Fibroblast of peridontal ligament (primary cell): ENCODE measurements at regions not wholly inside any gene's neighbourhood (a gene's known extent, or its start where the extent isn't known, plus 50 kb on each side); places are given as distances from the start of the nearest gene placed in this dataset.
"Not testable (repeated sequence)": the region's sequence is repeated elsewhere in the genome, so short reads cannot be mapped to it uniquely, and the experiment has no call there.

Experiments used
- DNase-seq: peaks from one replicate; pipeline ENCODE4 v3.0.0-alpha.2; 2010; ENCODE audit errors: extremely low read depth

DNA sequence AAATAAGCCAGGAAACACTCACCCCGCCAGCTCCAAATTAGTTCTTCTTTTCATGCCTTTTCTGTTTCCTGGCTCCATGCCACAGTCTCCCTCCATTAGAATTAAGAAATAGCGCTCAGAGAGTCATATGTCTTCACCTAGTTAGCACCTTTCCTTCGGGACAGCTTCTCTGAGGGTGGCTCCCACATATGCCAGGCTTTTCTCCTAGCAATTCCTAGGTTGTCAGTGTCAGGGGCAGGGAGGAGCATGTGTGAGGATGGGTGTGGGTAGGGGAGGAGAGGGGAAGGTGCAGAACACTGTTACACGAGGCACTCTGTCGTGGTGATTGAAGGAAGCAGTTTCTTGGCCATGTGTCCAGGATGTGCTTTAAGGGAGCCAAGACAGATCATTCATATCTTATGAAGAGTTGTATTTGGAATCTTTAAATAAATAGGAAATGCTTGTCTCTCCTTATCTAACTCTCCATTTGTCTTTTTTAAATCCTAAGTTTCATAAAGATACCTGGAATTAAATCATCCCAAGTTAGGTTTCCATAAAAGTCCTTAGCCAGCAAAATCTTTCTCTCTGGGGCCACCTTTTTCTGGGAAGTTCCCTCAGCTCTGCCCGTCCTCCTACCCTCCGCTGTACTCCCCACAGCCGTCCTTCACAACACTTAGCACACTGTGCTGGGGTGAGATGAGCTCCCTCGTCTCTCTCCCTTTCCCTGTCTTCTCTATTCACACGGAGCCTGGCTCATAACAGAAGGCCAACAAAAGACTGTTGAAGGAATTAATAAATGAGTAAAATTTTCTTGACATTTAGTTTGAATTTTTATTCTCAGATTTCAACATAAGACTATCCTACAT, 361.0 kb downstream of the CD83 start:
- no peak for DNase-seq

DNA sequence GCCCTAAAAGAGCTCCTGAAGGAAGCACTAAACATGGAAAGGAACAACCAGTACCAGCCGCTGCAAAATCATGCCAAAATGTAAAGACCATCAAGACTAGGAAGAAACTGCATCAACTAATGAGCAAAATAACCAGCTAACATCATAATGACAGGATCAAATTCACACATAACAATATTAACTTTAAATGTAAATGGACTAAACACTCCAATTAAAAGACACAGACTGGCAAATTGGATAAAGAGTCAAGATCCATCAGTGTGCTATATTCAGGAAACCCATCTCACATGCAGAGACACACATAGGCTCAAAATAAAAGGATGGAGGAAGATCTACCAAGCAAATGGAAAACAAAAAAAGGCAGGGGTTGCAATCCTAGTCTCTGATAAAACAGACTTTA, 364.4 kb downstream of the CD83 start:
- DNase-seq: not testable (repeated sequence)

DNA sequence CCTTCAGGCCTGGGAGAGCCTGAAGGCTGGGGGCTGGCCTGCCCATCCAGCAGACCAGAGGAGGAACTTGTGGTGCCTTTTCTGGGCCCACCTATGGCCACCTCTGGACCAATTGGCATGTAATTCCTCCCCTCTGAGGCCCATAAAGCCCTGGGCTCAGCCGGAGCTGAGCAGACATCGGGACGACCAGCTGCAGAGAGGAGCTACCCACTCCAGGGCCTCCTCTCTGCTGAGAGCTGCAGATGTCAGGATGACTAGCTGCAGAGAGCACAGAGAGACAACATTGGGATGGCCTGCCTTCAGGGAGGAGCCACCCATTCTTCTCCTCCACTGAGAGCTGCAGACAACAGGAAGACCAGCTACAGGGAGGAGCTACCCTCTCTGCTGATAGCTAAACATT, 370.1 kb downstream of the CD83 start:
- no peak for DNase-seq

DNA sequence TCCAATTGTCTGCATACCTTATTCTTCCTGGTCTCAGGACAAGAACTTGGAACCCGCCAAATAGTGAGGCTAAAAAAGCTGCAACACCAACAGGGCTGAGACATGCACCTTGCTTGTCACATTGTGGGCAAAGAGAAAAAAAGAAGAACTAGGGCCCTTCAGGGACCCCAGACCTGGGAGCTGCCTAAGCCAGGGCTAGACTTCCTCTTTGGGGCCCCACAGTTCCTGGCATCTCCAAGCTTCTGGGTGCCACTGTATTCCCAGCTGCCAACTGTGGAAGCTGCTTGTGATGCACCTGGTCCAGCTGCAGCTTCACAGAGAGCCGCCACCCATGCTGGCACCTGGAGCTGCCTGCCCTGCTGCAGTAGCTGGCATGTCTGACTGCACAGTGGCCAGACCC, 370.6 kb downstream of the CD83 start:
- DNase-seq: no peak

DNA sequence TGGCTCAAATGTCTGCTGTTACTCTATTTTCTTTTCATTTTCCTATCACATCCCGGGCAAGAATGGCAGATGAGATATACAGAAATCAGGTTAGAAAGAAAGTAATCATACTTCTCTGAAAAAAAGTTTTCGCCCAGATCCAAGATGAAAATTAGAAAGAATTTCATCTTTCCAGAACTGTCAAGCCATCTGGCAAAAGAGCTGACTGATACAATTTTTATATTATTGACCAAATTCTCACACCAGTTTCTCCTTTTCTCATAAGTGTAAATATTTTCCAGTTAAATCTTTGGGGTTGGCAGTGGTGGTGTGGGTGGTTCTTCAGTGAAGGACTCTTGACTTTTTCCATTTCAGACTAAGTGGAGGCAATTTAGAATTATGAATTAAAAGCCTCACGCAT, 371.9 kb downstream of the CD83 start:
- no peak for DNase-seq

DNA sequence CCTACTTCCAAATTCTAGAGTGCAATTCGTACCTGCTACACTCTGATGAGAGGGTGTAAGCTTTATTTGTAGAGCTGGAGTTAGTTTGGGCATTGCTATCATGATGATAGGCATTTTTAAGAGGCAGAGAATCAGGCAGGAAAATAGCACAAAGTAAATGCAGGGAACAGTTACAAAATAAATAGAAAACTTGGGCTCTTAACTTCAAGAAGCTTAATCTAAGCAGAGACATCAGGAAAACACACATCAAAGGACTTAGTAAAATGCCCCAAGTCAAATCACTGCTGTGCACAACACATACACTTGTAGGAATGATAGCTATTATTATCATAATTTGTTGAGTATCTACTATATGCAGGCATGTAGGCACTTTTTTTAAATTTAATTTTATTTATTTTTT, 381.2 kb downstream of the CD83 start:
- DNase-seq: no peak

DNA sequence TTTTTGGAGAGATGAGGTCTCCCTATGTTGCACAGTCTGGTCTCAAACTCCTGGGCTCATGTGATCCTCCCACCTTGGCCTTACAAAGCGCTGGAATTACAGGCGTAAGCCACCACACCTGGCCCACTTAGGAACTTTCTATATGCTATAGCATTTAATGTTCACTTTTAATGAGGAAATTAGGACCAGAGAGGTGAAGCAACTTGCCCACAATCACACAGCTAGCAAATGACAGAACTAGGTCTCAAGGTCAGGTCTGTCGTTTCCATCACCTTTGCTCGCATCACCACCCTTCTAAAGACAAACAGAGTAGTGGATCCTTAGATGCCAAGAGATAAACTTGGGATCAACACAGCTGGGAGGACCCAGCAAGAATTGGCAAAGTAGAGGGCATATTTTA, 381.7 kb downstream of the CD83 start:
- DNase-seq: no peak

DNA sequence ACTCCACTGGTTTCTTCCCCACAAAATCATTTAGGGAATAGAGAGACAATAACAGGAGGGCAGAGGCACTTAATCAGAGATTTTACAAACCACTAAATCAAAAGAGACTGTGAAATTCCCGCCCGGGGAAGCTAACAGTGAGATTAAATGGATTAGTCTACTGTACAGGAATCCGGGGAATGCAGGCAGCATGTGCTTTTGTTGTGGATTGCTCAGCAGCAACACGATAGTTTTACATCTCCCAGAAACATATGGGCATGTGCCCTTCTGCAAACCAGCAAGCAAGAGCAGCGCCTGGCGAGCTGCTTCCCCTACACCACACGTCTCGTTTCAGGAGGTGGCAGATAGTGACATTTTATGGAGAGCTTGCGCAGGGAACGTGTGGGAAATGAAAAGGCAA, 382.3 kb downstream of the CD83 start:
- peak; percentile 93 for DNase-seq

DNA sequence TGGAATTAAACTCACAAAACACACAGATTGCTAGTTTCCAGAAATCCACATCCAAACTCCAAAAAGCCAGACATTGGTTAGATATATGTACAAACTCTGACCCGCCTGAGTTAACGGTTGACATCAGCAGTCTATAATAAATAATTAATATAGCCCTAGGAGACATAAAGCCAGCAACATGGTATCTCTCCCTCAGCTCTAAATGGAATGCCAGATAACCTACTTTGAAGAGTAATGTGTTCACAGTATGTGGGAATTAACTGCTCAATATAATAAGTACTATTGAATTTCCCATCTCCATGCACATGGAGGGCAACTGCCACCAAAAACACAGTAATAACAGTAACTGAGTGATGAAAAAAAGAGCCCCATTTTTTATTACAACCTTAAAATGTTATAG, 383.2 kb downstream of the CD83 start:
- DNase-seq: no peak

DNA sequence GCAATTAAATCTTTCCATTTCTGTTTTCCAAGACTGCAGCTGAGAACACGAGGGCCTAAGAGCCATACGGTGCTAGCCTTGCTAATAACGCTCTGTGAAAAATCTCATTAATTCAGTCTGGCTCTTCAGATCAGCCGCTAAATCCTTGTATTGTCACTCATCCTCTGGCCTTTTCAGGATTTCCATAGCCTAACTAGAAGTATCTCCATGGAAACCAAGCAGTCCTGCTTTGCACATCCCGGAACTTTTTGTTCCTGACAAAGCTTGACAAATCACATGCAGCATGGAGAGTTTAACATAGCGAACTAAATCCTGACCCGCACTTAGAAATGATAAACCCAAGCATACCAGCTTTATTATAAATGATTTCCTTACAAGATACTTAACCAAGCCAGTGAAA, 383.7 kb downstream of the CD83 start:
- no peak for DNase-seq

DNA sequence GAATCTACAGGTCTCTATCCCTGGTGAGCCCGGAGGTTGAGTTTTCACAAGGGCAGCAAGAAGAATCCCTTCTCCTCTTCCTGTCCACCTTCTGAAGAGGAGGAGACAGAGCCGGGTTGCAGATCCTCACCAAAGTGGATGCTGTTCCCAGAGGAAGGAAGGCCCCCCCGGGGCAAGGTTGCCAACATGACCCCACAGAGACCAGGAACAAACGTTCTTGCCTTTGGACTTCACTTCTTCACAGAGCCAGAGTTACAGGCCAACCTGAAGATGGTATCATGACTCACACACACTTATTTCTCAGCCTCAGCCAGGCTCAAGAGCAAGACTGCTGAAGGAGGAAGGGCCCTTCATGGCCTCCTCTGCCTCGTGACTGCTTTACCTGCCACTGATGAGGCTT, 384.3 kb downstream of the CD83 start:
- DNase-seq: no peak

DNA sequence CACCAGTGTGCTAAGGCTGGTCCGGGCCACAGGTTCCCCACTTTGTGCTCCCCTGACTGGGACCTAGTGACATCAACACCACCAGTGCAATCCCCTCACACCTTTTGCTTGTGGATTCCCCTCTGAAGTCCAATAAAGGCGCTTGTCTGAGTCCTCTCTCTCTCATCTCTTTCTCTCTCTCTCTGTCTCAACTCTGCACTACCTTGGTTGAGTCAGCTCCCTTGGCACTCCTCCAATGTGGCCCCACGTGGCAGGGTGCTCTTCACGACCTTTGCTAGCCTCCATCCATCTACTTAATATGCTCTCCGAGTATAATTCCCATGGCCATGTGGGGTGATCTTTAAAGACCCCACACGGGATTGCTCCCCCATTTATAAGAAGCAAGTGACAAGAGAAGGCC, 385.0 kb downstream of the CD83 start:
- no peak for DNase-seq

DNA sequence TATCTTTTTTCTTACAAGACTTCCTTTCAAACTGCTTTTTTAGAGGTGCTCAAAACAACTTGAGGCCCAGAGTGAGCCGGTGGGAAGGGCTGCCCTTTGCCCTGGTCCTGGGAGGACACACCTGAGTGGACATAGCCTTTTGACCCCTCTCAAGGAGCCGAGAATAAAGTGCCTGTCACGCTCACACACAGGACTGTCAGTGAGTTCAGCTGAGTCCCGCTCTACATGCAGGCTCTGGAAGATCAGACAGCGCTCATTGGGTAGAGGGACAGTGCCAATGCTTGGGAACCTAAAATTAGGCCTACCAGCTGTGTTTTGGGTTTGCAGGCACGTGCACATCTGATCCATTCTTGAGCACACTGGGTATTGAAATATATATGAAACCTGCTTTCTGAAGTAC, 387.8 kb downstream of the CD83 start:
- DNase-seq: no peak

DNA sequence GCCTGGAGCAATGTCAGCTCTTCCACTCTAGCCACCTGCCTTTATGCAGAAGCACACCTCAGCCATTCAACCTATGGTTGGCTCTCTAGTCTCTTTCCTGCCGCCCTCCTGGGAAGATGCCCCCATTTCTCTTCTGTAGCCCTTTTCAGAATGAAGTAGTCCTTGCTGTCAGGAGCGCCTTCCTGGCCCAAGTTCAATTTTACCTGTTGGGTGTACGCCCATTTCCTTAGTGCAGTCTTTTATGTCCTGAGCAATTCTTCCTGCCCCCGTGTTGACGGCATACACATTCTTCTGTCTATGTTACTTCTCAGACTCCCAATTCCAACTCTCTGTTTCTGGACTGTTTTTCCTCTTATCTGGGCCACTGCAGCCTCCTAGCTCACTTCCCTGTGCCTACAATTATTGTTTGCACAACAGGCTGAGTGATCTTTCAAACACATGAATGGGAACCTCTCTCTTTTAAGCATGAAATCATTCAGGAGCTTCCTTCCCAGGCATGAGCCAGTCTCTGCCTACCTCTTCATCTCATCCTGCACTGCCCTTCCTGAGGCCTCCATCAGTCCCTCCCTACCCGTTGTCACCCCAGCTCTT, 389.2 kb downstream of the CD83 start:
- no peak for DNase-seq

DNA sequence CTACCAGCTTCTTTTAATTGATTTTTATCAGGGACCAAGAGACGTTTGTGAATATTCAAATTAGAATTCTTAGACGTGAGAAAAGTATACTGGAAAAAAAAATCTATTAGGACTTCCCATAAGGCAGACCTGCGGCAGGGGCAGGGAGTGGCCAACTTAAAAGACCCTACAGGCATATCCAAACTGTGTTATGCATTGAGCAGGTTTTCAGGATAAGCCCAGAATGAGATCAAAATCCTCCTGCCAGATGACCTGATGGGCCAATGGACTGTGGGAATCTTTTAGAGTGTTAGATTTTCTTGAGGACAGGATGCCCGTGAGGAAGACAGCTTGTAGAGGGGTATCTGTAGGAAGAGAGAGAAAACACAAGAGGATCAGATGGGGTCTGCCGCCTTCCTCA, 391.5 kb downstream of the CD83 start:
- no peak for DNase-seq

DNA sequence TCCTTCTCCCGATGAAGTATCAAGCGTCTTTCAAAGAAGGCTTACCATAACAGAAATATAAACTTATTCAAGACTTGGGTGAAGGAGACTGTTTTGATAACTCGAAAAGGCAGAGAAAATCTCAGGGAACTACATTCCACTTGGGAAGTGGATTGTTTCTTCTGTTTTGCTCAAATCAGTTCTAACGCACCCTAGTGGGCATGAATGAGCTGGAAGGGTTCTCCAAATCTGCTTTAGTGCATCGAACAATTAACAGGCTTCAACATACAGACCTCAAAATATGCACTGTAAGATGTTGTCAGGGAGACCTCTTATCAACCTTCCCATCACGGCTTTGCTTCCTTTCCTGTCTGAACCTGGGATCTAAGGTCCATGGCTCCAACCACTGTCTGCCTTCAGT, 392.5 kb downstream of the CD83 start:
- DNase-seq: no peak

DNA sequence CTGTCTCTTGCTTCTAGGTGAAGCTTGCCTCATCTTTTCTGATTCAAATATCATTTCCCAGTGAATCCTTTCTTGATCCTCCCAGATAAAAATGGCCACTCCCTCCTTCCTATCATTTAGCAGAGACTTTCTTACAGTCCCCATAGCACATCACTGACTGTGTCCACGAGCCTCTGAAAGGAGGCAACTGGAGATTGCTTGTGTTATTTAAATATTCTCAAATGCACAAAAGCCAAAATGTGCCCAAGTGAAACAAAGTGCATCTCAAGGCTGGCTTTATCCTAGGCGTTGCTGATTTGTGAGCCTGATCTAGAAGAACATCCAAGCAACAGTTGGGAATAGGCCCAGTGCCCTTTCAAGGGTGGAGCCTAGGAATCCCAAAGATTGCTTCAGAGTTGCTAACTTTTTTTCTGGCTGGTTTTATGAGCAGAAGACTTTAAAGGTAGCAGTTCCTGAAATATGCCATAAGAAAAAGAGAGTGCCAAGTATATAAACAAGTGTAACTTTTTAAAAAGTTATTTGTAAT, 393.6 kb downstream of the CD83 start:
- peak; percentile 12 for DNase-seq

DNA sequence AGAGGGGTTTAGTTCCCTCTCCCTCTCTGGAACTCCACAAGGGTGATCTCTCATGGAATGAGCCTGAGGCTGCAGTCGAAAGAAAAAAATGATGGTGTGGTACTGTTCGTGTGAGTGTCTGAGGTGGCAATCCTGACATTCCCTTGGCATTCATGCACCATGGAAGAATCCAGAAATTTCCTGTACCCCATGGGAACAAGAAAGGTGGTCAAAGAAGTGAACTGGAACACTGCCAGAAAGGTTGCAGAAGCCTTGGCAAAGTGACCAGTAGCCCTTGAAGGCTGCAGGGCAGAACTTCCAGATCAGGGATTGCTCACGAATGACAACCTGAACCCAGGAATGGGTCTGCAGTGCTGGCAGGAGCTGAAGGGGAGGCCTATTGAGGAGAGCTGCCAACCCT, 394.7 kb downstream of the CD83 start:
- no peak for DNase-seq

DNA sequence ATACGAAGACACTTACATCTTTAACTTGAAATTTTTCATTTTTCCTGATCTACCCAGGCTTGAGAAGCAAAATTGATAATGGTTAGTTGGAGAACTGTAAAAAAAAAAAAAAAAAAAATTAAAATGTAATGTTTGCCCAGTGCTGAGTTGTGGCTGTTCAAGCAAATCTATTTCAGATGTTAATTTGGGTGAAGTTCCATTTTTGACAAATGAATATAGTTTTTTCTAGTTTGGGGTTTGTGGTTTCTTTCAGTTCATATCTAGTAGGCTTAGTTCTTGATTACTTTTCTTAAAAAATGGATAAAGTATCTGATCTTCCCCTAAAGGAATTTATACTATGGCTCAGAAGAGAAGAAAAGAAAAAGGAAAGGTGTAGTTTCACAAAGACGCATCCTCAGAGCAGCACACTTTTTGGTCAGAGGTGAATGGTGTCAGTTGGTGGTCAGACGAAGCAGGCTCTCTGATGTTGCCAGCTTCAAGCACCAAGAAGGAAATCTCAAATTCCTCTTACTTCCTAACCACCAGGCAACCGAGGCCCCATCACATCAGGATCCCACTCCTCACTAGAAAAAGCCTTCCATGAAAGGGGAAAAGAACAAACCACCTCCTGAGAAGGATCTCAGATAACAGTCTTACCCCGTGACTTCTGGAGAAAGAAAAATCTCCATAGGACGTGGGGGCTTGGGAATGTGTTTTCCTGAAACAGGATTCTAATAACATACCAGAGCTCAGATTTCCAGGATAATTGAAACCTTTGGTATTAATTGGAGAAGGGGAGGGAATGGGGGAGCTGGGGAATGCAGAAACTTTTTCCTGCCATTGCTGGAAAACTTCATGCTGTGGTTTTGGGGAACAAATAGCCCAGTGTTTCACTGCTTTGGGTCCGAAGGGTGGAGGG, 396.2 kb downstream of the CD83 start:
- peak; percentile 71 for DNase-seq

DNA sequence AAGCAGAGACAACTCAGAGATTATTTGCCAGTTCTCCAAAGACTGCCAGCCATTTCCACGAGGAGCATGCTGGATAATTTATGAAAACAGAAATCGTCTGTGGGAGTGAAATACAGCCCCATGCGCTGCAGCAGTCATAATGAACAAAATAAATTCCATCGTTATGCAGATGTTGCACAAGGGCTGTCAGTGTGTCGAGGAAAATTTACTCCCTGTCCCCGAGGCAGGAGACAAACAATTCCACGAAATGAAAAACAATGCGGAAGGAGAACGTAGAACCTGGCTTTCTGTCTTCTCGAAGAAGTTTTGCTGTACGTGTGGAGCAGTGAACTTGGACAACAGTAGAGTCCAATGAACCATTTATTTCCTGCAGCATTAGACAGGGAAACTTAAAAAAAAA, 399.4 kb downstream of the CD83 start:
- no peak for DNase-seq

DNA sequence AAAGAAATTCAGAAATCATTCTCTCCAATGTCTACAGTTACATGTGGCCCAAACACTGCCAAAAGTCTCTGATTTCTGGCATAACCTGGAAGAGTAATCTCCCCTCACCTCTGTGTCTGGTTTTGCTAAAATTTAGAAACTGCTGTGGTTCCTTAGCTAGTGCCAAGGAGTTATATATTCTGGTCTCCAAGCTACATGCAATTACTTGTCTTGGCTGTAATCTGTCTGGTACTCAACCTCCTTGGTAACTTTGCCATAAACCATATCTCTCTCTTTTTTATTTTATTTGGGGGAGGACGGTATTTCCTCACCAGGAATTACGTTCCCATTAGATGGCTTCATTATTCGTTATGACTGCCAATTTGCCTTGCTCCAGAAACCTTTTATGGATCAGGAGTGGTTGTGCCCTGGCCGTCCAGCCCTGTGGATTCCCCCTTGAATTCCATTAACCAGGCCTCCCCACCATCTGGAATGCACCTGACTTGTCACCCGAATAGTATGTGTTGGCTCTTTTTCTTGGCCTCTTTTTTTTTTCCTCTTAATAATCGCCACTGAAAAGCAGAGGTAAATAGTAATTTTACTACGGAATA, 400.0 kb downstream of the CD83 start:
- DNase-seq: peak; percentile 12
